Small intestine (tissue), 7 donors: ENCODE measurements at regions not wholly inside any gene's neighbourhood (a gene's known extent, or its start where the extent isn't known, plus 50 kb on each side); places are given as distances from the start of the nearest gene placed in this dataset.

ENCODE experiments used
- DNase-seq, 2 donors: peaks; one replicate each; pipeline versions ENCODE4 v3.0.0 to v3.0.0-alpha.2; 2013
- FAIRE-seq: peaks from 2 replicates; lab custom pipeline; 2012; peaks lifted over from hg19 to GRCh38; lab: Jason Lieb, UNC
- H3K27ac ChIP-seq, 3 donors: one replicate each; pipeline ENCODE4 v1.5.1; 2013; ENCODE audit warnings: low read length in 2 of 3, mild to moderate bottlenecking in 2 of 3, control low read depth in 1 of 3, inconsistent platforms in 1 of 3, low read depth in 1 of 3, moderate library complexity in 1 of 3
- H3K27me3 ChIP-seq, 3 donors: one replicate each; pipeline ENCODE4 v1.6.1; 2013; ENCODE audit warnings: low read length in 3 of 3, inconsistent platforms in 1 of 3; ENCODE audit not compliant: control insufficient read depth in 3 of 3, insufficient read depth in 3 of 3
- H3K36me3 ChIP-seq, 3 donors: one replicate each; pipeline ENCODE4 v1.6.1; 2013; ENCODE audit warnings: low read length in 3 of 3, inconsistent platforms in 1 of 3, low read depth in 1 of 3, mild to moderate bottlenecking in 1 of 3, moderate library complexity in 1 of 3; ENCODE audit not compliant: control insufficient read depth in 3 of 3, insufficient read depth in 2 of 3
- H3K4me1 ChIP-seq, 3 donors: one replicate each; pipeline ENCODE4 v1.6.1; 2013; ENCODE audit warnings: low read length in 2 of 3, inconsistent platforms in 1 of 3, low read depth in 1 of 3, mild to moderate bottlenecking in 1 of 3, moderate library complexity in 1 of 3; ENCODE audit not compliant: control insufficient read depth in 3 of 3, insufficient read depth in 2 of 3
- H3K4me3 ChIP-seq, 3 donors: one replicate each; pipeline ENCODE4 v1.5.1; 2013; ENCODE audit warnings: low read length in 3 of 3, control low read depth in 1 of 3, inconsistent platforms in 1 of 3, low read depth in 1 of 3, mild to moderate bottlenecking in 1 of 3, moderate library complexity in 1 of 3
- H3K9me3 ChIP-seq, 2 donors: one replicate each; pipeline ENCODE4 v1.6.1; 2013; ENCODE audit warnings: low read depth in 1 of 2, low read length in 1 of 2; ENCODE audit not compliant: control insufficient read depth in 2 of 2, insufficient read depth in 1 of 2
- WGBS, 3 donors: extraction: QIAGEN DNeasy Blood & Tissue Kit; methylation state at CpG; one replicate each; pipeline ENCODE4 v1.1.7; 2013; 5-methylcytosine and 5-hydroxymethylcytosine counted together
- donor health status: healthy with polysubstance abuse.
- donor health status: control.
- donor health status: control.
- donor health status: Bipolar disorder and iron deficiency.
- donor health status: healthy.

DNA sequence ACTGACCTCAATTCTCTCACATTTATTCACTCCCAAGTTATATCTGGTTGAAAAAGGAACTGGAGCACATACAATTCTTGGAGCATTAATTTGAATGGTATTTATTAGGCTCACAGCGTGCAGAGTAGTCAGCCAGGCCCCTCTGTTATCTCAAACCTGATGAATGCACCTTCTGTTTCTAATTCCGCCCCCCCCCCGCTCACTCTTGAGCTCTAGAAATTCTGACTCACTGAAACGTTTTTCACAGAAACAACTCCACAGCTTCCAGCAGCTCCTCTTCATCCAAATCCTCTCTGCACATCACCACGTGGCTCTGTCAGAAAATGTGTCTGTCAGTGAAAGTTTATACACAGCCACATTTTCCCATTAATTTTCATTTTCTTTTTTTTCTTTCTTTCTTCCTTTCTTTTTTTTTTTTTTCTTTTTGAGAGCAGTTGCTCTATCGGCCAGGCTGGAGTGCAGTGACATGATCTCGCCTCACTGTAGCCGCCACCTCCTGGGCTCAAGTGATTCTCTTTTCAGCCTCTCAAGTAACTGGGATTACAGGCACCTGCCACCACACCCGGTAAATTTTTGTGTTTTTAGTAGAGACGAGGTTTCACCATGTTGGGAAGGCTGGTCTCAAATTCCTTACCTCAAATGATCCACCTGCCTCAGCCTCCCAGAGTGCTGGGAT lies 109.4 kb downstream of the TBXT start:
- peak; percentile 56 to 59 for DNase-seq
- Histone ChIP-seq H3K9me3 (peaks cover 0 to 9% of the 10 kb centered on the region in 2 donors), H3K4me3 (no peak overlapping the region), H3K36me3 (no peaks in the 10 kb centered on the region), H3K4me1 (no peaks in the 10 kb centered on the region), H3K27ac (peak overlapping the region in 1 of 3 donors; percentile 33), H3K27me3 (no peaks in the 10 kb centered on the region)
- no peak for FAIRE-seq
- 10 to 35% (median 27%) methylated on average over 10 of the region's 10 CpGs for WGBS, 3 donors

DNA sequence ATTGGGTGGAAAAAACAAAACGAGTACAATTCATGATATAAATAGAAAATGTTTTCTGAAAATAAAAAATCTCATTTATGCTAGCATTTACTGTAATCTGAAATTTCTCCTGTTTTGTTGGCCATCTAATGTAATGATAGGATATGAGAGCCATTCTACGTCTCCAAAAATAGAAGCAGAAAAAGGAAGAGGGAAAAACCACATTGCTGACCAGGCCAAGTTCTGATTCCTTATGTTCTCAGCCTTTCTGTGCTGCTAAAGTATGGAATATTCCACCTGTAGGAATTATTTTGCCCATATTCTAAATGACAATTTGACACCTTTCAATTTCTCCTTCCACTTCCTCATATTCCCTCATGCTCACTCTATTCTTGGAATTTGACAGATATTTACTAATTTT lies 110.2 kb downstream of the TBXT start:
- Histone ChIP-seq H3K9me3 (peaks cover 0 to 9% of the 10 kb centered on the region in 2 donors), H3K27ac (peak overlapping the region in 1 of 3 donors; percentile 21), H3K36me3 (no peaks in the 10 kb centered on the region), H3K4me3 (no peak overlapping the region), H3K4me1 (no peaks in the 10 kb centered on the region), H3K27me3 (no peaks in the 10 kb centered on the region)
- no peak for FAIRE-seq
- no peak for DNase-seq
- WGBS, 3 donors, result 39 to 62% (median 51%) methylated on average over 2 of the region's 2 CpGs

DNA sequence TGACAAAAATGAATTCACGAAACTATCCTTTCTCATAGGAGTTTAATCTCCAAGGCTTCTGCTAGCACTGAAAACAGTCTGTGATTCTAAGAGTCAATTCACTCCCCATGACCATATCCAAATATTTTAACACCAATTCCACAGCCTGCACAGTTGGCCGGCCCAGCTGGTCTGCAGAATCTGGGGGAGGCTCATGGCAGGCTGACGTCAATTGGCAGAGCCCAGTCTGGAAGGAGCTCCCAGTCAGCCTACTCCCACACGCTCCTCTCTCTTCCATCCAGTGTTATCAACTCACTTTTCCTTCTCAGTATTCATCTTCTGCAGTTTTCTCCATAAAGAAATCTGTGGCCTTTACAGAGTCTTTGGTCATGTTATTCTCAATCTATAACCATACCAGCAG lies 111.0 kb downstream of the TBXT start:
- H3K27ac ChIP-seq, result no peak overlapping the region
- no peaks in the 10 kb centered on the region for H3K27me3 ChIP-seq
- H3K36me3 ChIP-seq, result no peaks in the 10 kb centered on the region
- 67 to 84% (median 83%) methylated on average over 4 of the region's 4 CpGs for WGBS, 3 donors
- H3K4me3 ChIP-seq, result no peak overlapping the region
- no peaks in the 10 kb centered on the region for H3K4me1 ChIP-seq
- peaks cover 0 to 9% of the 10 kb centered on the region in 2 donors for H3K9me3 ChIP-seq
- DNase-seq, result no peak
- no peak for FAIRE-seq

DNA sequence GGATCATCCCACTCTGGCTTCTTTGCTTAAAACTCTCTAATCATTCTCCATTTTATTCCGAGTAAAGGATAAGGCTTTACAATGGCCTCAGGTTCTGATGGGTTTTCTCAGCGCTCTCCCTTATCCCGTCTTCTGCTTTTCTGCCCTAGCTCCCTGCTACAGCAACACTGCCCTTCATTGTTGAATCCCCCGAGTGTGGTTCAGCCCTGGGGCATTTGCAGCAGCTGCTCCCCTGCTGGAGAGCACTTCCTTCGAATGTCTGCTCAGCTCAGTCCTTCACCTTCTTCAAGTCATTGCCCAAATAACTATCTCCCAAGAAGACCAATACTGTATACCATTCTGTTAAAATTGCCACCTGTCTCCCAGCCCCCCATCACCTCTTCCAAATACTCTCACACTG lies 111.8 kb downstream of the TBXT start:
- DNase-seq (no peak), FAIRE-seq (no peak)
- Histone ChIP-seq H3K36me3 (no peaks in the 10 kb centered on the region), H3K4me3 (no peak overlapping the region), H3K27ac (no peak overlapping the region), H3K27me3 (no peaks in the 10 kb centered on the region), H3K9me3 (peaks cover 0 to 9% of the 10 kb centered on the region in 2 donors), H3K4me1 (no peaks in the 10 kb centered on the region)
- 84 to 89% (median 86%) methylated on average over 5 of the region's 5 CpGs for WGBS, 3 donors

DNA sequence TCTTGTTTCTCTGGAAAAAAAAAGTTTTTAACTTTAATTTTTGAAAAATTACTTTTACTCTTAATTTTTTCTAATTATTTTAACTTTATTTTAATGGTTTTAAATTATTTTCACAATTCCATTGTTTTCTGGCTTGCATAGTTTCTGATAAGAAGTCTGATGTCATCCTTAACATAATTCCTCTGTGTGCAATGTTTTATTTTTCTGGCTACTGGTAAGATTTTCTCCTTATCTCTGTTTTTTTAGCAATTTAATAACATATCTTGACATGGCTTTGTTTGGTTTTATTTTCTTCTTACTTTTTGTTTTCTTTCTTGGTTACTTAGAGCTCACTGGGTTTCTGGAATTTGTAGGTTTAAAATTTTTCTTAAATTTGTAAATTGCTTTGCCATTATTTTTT lies 114.8 kb downstream of the TBXT start:
- H3K27me3 ChIP-seq, result no peaks in the 10 kb centered on the region
- no peak for FAIRE-seq
- no peak overlapping the region for H3K27ac ChIP-seq
- peaks cover 0 to 11% of the 10 kb centered on the region in 2 donors for H3K9me3 ChIP-seq
- no peaks in the 10 kb centered on the region for H3K4me1 ChIP-seq
- no peak overlapping the region for H3K4me3 ChIP-seq
- H3K36me3 ChIP-seq, result no peaks in the 10 kb centered on the region
- no peak for DNase-seq

DNA sequence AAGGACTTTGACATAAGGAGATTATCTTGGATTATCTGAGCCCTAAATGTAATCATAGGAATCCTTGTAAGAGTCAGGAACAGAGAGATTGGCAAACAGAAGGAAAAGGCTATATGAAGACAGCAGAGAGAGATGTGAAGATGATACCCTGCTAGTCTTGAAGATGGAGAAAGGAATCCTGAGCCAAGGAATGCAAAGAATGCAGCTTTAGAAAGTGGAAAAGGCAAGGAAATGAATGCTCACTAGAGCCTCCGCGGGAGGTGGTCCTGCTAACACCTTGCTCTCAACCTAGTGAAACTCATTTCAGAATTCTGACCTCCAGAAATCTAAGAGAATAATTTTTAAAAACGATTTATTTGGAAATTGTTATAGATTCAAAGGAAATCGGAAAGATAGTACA lies 117.1 kb downstream of the TBXT start:
- Histone ChIP-seq H3K4me3 (no peak overlapping the region), H3K27me3 (no peaks in the 10 kb centered on the region), H3K36me3 (no peaks in the 10 kb centered on the region), H3K27ac (no peak overlapping the region), H3K9me3 (peaks cover 0 to 11% of the 10 kb centered on the region in 2 donors), H3K4me1 (no peaks in the 10 kb centered on the region)
- WGBS, 3 donors, result 76 to 79% (median 76%) methylated on average over 4 of the region's 4 CpGs
- FAIRE-seq, result no peak
- no peak for DNase-seq

DNA sequence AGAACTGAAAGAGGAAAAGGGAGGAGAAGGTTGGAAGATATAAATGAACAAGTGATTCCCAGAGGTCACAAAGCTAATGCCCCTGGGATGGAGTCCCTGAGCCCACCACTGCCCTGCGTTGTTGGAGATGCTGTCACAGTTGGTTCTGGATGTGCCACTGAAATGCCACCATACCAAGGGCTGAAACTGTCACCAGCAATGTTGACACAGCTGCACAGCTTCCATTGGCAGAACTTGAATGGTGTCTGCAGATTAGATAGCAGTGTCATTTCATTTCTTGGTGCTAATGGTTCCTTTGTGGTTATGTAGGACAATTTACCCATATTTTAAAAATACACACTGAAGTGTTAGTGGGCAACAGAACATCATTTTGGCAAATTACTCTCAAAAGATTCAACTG lies 120.7 kb downstream of the TBXT start:
- DNase-seq (no peak), FAIRE-seq (no peak)
- no peaks in the 10 kb centered on the region for H3K27me3 ChIP-seq
- no peak overlapping the region for H3K27ac ChIP-seq
- peaks cover 0 to 2% of the 10 kb centered on the region in 2 donors for H3K9me3 ChIP-seq
- H3K4me1 ChIP-seq, result no peaks in the 10 kb centered on the region
- 24 to 86% (median 54%) methylated on average over 1 of the region's 1 CpG for WGBS, 3 donors
- H3K36me3 ChIP-seq, result no peaks in the 10 kb centered on the region
- H3K4me3 ChIP-seq, result no peak overlapping the region

DNA sequence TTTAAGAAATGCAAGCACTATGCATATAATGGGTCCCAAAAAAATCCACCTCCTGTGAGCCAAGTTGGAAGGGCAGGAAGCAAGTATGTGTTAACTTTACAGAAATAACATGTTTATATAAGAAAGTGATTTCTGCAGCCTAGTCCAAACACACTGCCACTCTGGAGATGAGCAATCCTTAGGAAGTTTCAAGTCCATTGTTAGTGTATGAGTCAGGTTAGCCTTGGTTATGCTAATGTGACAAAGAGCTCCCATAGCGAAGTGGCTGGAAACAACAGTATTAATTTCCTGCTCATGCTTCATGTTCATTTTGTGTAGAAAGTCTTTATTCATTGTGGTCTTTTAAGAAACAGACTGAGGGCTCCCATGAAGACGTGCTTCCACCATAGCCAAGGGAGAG lies 121.4 kb downstream of the TBXT start:
- FAIRE-seq (no peak), DNase-seq (no peak)
- Histone ChIP-seq H3K4me1 (no peaks in the 10 kb centered on the region), H3K9me3 (peaks cover 0 to 2% of the 10 kb centered on the region in 2 donors), H3K27ac (peak overlapping the region in 1 of 3 donors; percentile 25), H3K36me3 (no peaks in the 10 kb centered on the region), H3K27me3 (no peaks in the 10 kb centered on the region), H3K4me3 (no peak overlapping the region)
- WGBS, 3 donors, result 68 to 77% (median 71%) methylated on average over 2 of the region's 2 CpGs

DNA sequence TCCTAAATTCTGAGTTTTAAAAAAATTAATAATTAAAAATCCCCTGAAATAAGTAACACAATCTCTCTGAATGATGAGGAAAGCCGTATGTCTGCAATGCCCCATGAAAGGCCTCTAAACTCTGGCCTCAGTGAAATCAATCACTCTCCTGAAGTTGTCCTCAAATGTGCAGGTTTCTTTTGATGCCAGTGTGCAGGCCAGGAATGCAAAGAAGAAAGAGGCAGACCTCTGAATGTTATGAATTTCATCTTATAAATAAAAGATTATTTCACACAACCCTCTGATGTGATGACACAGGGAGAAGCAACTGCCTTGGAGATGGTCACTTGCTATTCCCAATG lies 121.8 kb downstream of the TBXT start:
- no peak for FAIRE-seq
- Histone ChIP-seq H3K4me3 (no peak overlapping the region), H3K27me3 (peaks cover 0 to under 1% (median 0%) of the 10 kb centered on the region in 3 donors), H3K27ac (no peak overlapping the region), H3K36me3 (no peaks in the 10 kb centered on the region), H3K9me3 (peaks cover 0 to 2% of the 10 kb centered on the region in 2 donors), H3K4me1 (no peaks in the 10 kb centered on the region)
- no peak for DNase-seq
- WGBS, 3 donors, result 65 to 83% (median 78%) methylated on average over 1 of the region's 1 CpG
